ENCODE measurements at regions not wholly inside any gene's neighbourhood (a gene's known extent, or its start where the extent isn't known, plus 50 kb on each side); places are given as distances from the start of the nearest gene placed in this dataset.

DNA sequence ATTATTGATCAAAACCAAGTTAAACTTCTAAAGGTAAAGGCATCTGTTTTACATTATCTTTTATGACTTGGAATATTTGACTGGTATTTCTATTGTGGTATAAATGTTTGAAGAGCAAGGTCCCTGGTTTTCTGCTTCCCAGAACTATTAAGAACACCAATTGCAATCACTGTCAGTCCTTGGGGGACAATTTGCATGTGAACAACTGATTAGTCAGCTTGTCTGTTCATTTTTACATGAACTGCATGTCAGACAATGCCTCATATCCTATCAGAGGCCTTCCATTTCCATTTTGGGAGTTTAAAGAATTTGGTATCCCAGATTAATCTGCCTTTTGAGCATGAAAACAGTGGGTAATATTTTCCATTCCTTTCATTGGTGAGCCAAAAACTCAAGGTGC is 654.9 kb upstream of the USP24 start:
- TF ChIP-seq, protein P1, sequence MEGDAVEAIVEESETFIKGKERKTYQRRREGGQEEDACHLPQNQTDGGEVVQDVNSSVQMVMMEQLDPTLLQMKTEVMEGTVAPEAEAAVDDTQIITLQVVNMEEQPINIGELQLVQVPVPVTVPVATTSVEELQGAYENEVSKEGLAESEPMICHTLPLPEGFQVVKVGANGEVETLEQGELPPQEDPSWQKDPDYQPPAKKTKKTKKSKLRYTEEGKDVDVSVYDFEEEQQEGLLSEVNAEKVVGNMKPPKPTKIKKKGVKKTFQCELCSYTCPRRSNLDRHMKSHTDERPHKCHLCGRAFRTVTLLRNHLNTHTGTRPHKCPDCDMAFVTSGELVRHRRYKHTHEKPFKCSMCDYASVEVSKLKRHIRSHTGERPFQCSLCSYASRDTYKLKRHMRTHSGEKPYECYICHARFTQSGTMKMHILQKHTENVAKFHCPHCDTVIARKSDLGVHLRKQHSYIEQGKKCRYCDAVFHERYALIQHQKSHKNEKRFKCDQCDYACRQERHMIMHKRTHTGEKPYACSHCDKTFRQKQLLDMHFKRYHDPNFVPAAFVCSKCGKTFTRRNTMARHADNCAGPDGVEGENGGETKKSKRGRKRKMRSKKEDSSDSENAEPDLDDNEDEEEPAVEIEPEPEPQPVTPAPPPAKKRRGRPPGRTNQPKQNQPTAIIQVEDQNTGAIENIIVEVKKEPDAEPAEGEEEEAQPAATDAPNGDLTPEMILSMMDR (IDR thresholded peaks at IDR 0.05 in 8 of 11, conservative IDR thresholded peaks at IDR 0.05 in 3 of 11) = no peak
- TF ChIP-seq POLR2AphosphoS5 (IDR thresholded peaks at IDR 0.05) (no peak), POLR2A (IDR thresholded peaks at IDR 0.05) (no peak)
